Fibroblast of lung (primary cell): ENCODE measurements at regions not wholly inside any gene's neighbourhood (a gene's known extent, or its start where the extent isn't known, plus 50 kb on each side); places are given as distances from the start of the nearest gene placed in this dataset.

Experiments used
- CTCF ChIP-seq, 2 donors: IDR thresholded peaks in 1 of 2; conservative IDR thresholded peaks in 1 of 2; 1 replicate in 1 of 2; 2 replicates in 1 of 2; pipeline ENCODE4 v1.5.1; 2011 to 2012; ENCODE audit warnings: low read length in 2 of 2, control low read depth in 1 of 2, inconsistent platforms in 1 of 2, low read depth in 1 of 2, mild to moderate bottlenecking in 1 of 2
- EZH2 ChIP-seq: IDR thresholded peaks from 2 replicates; pipeline ENCODE4 v1.5.1; 2012; ENCODE audit warnings: low read length, control low read depth, mild to moderate bottlenecking; ENCODE audit errors: missing control alignments

- TF ChIP-seq CTCF (conservative IDR thresholded peaks at IDR 0.05 in 1 of 2, IDR thresholded peaks at IDR 0.05 in 1 of 2; ENCODE audit: low read depth in 1 of 2, low read length in 2 of 2) (no peak), EZH2 (no peak)
These were observed 122.5 kb upstream of the SLC44A1 start for GRCh38 chr9:105121861-105122430.
